Adrenal gland (tissue), 9 donors: ENCODE measurements at regions not wholly inside any gene's neighbourhood (a gene's known extent, or its start where the extent isn't known, plus 50 kb on each side); places are given as distances from the start of the nearest gene placed in this dataset.

ENCODE experiments used
- DNase-seq, 7 donors: peaks; one replicate each; pipeline ENCODE4 v3.0.0-alpha.2; 2019 to 2020
- H3K27ac ChIP-seq, 5 donors: fragments of 200-600 bp; sonication (generic) in 4 of 5; 1 replicate in 3 of 5; 2 replicates in 2 of 5; pipeline versions ENCODE4 v1.5.1 to v1.8.0; 2016 to 2020; ENCODE audit warnings: mild to moderate bottlenecking in 1 of 5
- H3K27me3 ChIP-seq: fragments of 200-600 bp; 2 replicates; pipeline ENCODE4 v1.8.0; 2021
- H3K36me3 ChIP-seq, 2 donors: fragments of 200-600 bp; replicated peaks in 1 of 2; 1 replicate in 1 of 2; 2 replicates in 1 of 2; pipeline versions ENCODE4 v1.5.1 to v1.8.0; 2018 to 2022
- H3K4me1 ChIP-seq, 2 donors: fragments of 200-600 bp; replicated peaks in 1 of 2; 1 replicate in 1 of 2; 2 replicates in 1 of 2; pipeline versions ENCODE4 v1.5.1 to v1.8.0; 2018 to 2021
- H3K4me3 ChIP-seq, 4 donors: fragments of 200-600 bp; sonication (generic) in 3 of 4; one replicate each; pipeline ENCODE4 v1.5.1; 2016 to 2018
- H3K9me3 ChIP-seq, 3 donors: fragments of 200-600 bp; sonication (generic) in 1 of 3; replicated peaks in 1 of 3; 1 replicate in 2 of 3; 2 replicates in 1 of 3; pipeline versions ENCODE4 v1.5.1 to v1.8.0; 2016 to 2021
- POLR2A ChIP-seq, 2 donors: fragments of 450-650 bp; IDR thresholded peaks; one replicate each; pipeline ENCODE4 v1.6.1; 2017; ENCODE audit warnings: antibody characterized with exemption in 2 of 2, mild to moderate bottlenecking in 2 of 2, moderate library complexity in 1 of 2
- WGBS, 4 donors: extraction: QIAGEN DNeasy Blood & Tissue Kit in 2 of 4; methylation state at CpG; one replicate each; pipeline versions ENCODE4 v1.1.5 to v1.1.7; 2013 to 2017; 5-methylcytosine and 5-hydroxymethylcytosine counted together
- intact Hi-C, 2 donors: fragments of 100-400 bp; cut with DNase I; formaldehyde crosslinking; loops; one replicate each; pipeline versions ENCODE4 v1.14.1 to v1.15.0; 2022 to 2023
- TF ChIP-seq, protein P1 (sequence below), 6 experiments: fragments of 450-650 bp in 4 of 6; fragments of 200-600 bp in 2 of 6; sonication (generic) in 1 of 6; IDR thresholded peaks; 1 replicate in 5 of 6; 2 replicates in 1 of 6; pipeline versions ENCODE4 v1.5.1 to v1.8.0; 2016 to 2021; ENCODE audit warnings: antibody characterized with exemption in 6 of 6, mild to moderate bottlenecking in 2 of 6, moderate library complexity in 1 of 6
- donor health status: healthy with polysubstance abuse.
- donor health status: Bipolar disorder and iron deficiency.
- donor health status: DM: yes; HTN: yes; CAD: no.
- donor health status: DM: no; HTN: no; CAD: no.
- donor health status: DM: no; HTN: no; CAD: no.

- H3K36me3 ChIP-seq: no peaks in the 10 kb centered on the region
- no peak overlapping the region for H3K27ac ChIP-seq
- DNase-seq: no peak
- no peak overlapping the region for H3K4me3 ChIP-seq
- no peaks in the 10 kb centered on the region for H3K27me3 ChIP-seq
- H3K9me3 ChIP-seq: no peaks in the 10 kb centered on the region
- no peaks in the 10 kb centered on the region for H3K4me1 ChIP-seq
- 75 to 77% (median 76%) methylated on average over 5 of the region's 5 CpGs for WGBS, 4 donors
- TF ChIP-seq, protein P1, sequence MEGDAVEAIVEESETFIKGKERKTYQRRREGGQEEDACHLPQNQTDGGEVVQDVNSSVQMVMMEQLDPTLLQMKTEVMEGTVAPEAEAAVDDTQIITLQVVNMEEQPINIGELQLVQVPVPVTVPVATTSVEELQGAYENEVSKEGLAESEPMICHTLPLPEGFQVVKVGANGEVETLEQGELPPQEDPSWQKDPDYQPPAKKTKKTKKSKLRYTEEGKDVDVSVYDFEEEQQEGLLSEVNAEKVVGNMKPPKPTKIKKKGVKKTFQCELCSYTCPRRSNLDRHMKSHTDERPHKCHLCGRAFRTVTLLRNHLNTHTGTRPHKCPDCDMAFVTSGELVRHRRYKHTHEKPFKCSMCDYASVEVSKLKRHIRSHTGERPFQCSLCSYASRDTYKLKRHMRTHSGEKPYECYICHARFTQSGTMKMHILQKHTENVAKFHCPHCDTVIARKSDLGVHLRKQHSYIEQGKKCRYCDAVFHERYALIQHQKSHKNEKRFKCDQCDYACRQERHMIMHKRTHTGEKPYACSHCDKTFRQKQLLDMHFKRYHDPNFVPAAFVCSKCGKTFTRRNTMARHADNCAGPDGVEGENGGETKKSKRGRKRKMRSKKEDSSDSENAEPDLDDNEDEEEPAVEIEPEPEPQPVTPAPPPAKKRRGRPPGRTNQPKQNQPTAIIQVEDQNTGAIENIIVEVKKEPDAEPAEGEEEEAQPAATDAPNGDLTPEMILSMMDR (IDR thresholded peaks at IDR 0.05): no peak
- no peak for TF ChIP-seq POLR2A (IDR thresholded peaks at IDR 0.05)
- intact Hi-C loops: no loop called here
These were observed 1370.6 kb upstream of the LRRTM3 start for GRCh38 chr10:65555192-65555591.

GRCh38 chr10:65556006-65556405, 1369.8 kb upstream of the LRRTM3 start:
- DNase-seq: no peak
- no peaks in the 10 kb centered on the region for H3K9me3 ChIP-seq
- no peaks in the 10 kb centered on the region for H3K4me1 ChIP-seq
- intact Hi-C loops: no loop called here
- 87 to 93% (median 89%) methylated on average over 5 of the region's 5 CpGs for WGBS, 4 donors
- H3K36me3 ChIP-seq: no peaks in the 10 kb centered on the region
- no peak overlapping the region for H3K27ac ChIP-seq
- no peak for TF ChIP-seq POLR2A (IDR thresholded peaks at IDR 0.05)
- TF ChIP-seq, protein P1 (IDR thresholded peaks at IDR 0.05): no peak
- H3K27me3 ChIP-seq: no peaks in the 10 kb centered on the region
- no peak overlapping the region for H3K4me3 ChIP-seq

- Histone ChIP-seq H3K36me3 (no peaks in the 10 kb centered on the region), H3K27me3 (no peaks in the 10 kb centered on the region), H3K27ac (no peak overlapping the region), H3K9me3 (no peaks in the 10 kb centered on the region), H3K4me3 (no peak overlapping the region), H3K4me1 (no peaks in the 10 kb centered on the region)
- WGBS, 4 donors: 70 to 78% (median 73%) methylated on average over 2 of the region's 2 CpGs
- DNase-seq: no peak
- no peak for TF ChIP-seq POLR2A (IDR thresholded peaks at IDR 0.05)
- TF ChIP-seq, protein P1 (IDR thresholded peaks at IDR 0.05): no peak
- intact Hi-C loops: no loop called here
These were observed 1366.5 kb upstream of the LRRTM3 start for GRCh38 chr10:65559369-65559768.

DNA sequence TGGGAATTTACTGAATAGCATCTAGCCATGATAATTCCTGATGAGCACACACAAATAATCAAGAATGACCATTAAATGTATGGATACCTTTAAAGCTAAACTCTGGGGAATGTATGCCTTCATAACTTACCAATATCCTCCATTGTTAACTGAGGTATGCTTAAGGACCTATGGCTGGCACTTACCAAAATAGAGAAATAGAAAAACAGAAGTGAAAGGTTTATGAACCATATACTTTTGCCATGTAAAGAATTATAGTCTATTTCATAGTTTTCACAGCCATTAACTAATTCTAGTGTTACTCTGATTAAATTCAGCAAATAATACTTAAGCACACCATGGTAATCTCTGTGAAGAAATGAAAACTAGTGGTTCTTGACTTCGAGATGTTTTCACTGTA, 1360.6 kb upstream of the LRRTM3 start:
- intact Hi-C loops: no loop called here
- no peak for DNase-seq
- no peaks in the 10 kb centered on the region for H3K27me3 ChIP-seq
- 58 to 83% (median 66%) methylated on average over 1 of the region's 1 CpG for WGBS, 4 donors
- H3K4me3 ChIP-seq: no peak overlapping the region
- H3K27ac ChIP-seq: no peak overlapping the region
- no peaks in the 10 kb centered on the region for H3K9me3 ChIP-seq
- H3K4me1 ChIP-seq: no peaks in the 10 kb centered on the region
- H3K36me3 ChIP-seq: no peaks in the 10 kb centered on the region
- TF ChIP-seq POLR2A (IDR thresholded peaks at IDR 0.05): no peak
- TF ChIP-seq, protein P1 (IDR thresholded peaks at IDR 0.05): no peak
